Keratinocyte (primary cell): ENCODE measurements at regions not wholly inside any gene's neighbourhood (a gene's known extent, or its start where the extent isn't known, plus 50 kb on each side); places are given as distances from the start of the nearest gene placed in this dataset.

Source experiments
- DNase-seq: peaks from one replicate; pipeline ENCODE4 v3.0.0-alpha.2; 2011; ENCODE audit warnings: low read depth, missing footprints, low spot score
- FAIRE-seq: peaks from 2 replicates; lab custom pipeline; 2011; peaks lifted over from hg19 to GRCh38; lab: Jason Lieb, UNC
- H2AFZ ChIP-seq: 2 replicates; pipeline ENCODE4 v1.6.0; 2012; ENCODE audit warnings: low read length, control low read depth, inconsistent platforms; ENCODE audit not compliant: control insufficient read depth
- H3K27ac ChIP-seq: 2 replicates; pipeline ENCODE4 v1.5.1; 2011; ENCODE audit warnings: low read length; ENCODE audit not compliant: control insufficient read depth, insufficient read depth
- H3K27me3 ChIP-seq: 3 replicates; pipeline ENCODE4 v1.6.0; 2011; ENCODE audit warnings: low read length; ENCODE audit not compliant: control insufficient read depth, insufficient read depth; ENCODE audit errors: extremely low read depth
- H3K36me3 ChIP-seq, 2 experiments: 2 replicates in 1 of 2; 3 replicates in 1 of 2; pipeline ENCODE4 v1.5.1; 2011; ENCODE audit warnings: low read length in 2 of 2, mild to moderate bottlenecking in 1 of 2; ENCODE audit not compliant: control insufficient read depth in 2 of 2, insufficient read depth in 2 of 2; ENCODE audit errors: extremely low read depth in 1 of 2
- H3K4me1 ChIP-seq: 3 replicates; pipeline ENCODE4 v1.5.1; 2011; ENCODE audit warnings: low read length; ENCODE audit not compliant: control insufficient read depth, insufficient read depth; ENCODE audit errors: extremely low read depth
- H3K4me2 ChIP-seq: 3 replicates; pipeline ENCODE4 v1.6.0; 2011; ENCODE audit warnings: low read depth, low read length; ENCODE audit not compliant: control insufficient read depth, insufficient read depth; ENCODE audit errors: extremely low read depth
- H3K4me3 ChIP-seq, 3 experiments: fragments of 200-600 bp in 1 of 3; sonication (generic) in 1 of 3; 2 replicates in 2 of 3; 3 replicates in 1 of 3; pipeline ENCODE4 v1.5.1; 2011 to 2016; ENCODE audit warnings: low read length in 3 of 3, mild to moderate bottlenecking in 3 of 3, control low read depth in 2 of 3, inconsistent platforms in 1 of 3, low read depth in 1 of 3, mixed read lengths in 1 of 3, mixed run types in 1 of 3, moderate library complexity in 1 of 3; ENCODE audit not compliant: control insufficient read depth in 2 of 3, insufficient read depth in 2 of 3; ENCODE audit errors: extremely low read depth in 1 of 3
- H3K79me2 ChIP-seq: 2 replicates; pipeline ENCODE4 v1.6.0; 2012; ENCODE audit warnings: low read length; ENCODE audit not compliant: control insufficient read depth, insufficient read depth
- H3K9ac ChIP-seq: 3 replicates; pipeline ENCODE4 v1.6.0; 2011; ENCODE audit warnings: low read length; ENCODE audit not compliant: control insufficient read depth, insufficient read depth; ENCODE audit errors: extremely low read depth
- H3K9me1 ChIP-seq: 3 replicates; pipeline ENCODE4 v1.6.0; 2011; ENCODE audit warnings: low read length; ENCODE audit not compliant: control insufficient read depth, insufficient read depth; ENCODE audit errors: extremely low read depth
- H3K9me3 ChIP-seq: 2 replicates; pipeline ENCODE4 v1.5.1; 2012; ENCODE audit warnings: low read depth, low read length; ENCODE audit not compliant: control insufficient read depth
- H4K20me1 ChIP-seq: 3 replicates; pipeline ENCODE4 v1.6.0; 2011; ENCODE audit warnings: low read length; ENCODE audit not compliant: control insufficient read depth, insufficient read depth; ENCODE audit errors: extremely low read depth
- EZH2 ChIP-seq: IDR thresholded peaks from one replicate; pipeline ENCODE4 v1.6.1; 2012; ENCODE audit warnings: inconsistent platforms, mild to moderate bottlenecking, low read length, moderate library complexity
- dilution Hi-C: fragments of 300-500 bp; cut with MboI; formaldehyde crosslinking; loops from one replicate; pipeline ENCODE4 v1.7.0; 2020; ENCODE audit warnings: low sequenced_read_pairs; ENCODE audit not compliant: extremely low pct_ligation_motif_present
- TF ChIP-seq, protein P1 (sequence below), 3 experiments: IDR thresholded peaks in 1 of 3; conservative IDR thresholded peaks in 1 of 3; optimal IDR thresholded peaks in 1 of 3; 2 replicates in 2 of 3; 3 replicates in 1 of 3; pipeline versions ENCODE3 to v1.5.1; 2011; ENCODE audit warnings: low read length in 3 of 3, mild to moderate bottlenecking in 3 of 3, moderate library complexity in 2 of 3, control low read depth in 1 of 3, inconsistent platforms in 1 of 3; ENCODE audit not compliant: insufficient read depth in 2 of 3; ENCODE audit errors: extremely low read depth in 1 of 3

DNA sequence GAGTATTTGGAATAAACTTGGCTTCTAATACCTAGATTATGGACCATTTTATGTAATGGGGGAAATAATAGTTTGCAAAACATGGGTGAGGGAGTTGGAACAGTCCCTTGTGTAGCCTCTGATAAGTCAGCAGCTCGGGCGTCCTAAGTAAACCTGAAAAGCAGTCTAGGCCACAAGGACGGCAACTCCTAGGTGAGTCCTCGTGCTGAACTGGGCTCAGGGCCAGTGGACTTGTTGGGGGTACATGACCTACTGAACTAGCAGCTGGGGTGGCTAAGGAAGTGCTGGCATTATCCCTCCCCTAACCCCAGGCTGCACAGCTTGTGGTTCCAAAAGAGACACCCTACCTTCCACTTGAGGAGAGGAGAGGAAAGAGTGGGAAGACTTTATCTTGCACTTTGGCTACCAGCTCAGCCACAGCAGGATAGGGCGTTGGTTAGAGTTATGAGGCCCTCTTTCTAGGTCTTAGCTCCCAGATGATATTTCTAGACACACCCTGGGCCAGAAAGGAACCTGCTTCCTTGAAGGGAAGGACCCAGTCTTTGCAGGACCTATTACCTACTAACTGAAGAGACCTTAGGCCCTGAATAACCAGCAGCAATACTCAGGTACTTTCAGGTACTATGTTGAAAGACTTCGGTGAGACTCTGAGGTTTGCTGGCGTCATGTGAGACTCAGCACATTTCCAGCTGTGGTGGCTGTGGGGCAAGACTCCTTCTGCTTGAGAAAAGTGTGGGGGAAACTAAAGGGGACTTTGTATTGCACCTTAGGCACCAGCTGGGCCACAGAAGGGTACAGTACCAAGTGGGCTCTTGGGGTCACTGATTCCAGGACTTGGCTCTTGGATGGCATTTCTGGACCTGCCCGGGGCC lies 71.0 kb downstream of the AQP4 start:
- FAIRE-seq (no peak), DNase-seq (no peak)
- H3K79me2 ChIP-seq: no peaks in the 10 kb centered on the region
- dilution Hi-C loops: no loop called here
- no peaks in the 10 kb centered on the region for H3K36me3 ChIP-seq
- no peak overlapping the region for H3K4me2 ChIP-seq
- no peaks in the 10 kb centered on the region for H3K9me3 ChIP-seq
- no peak overlapping the region for H3K9ac ChIP-seq
- H3K9me1 ChIP-seq: no peaks in the 10 kb centered on the region
- no peaks in the 10 kb centered on the region for H4K20me1 ChIP-seq
- no peak overlapping the region for H3K27ac ChIP-seq
- TF ChIP-seq, protein P1, sequence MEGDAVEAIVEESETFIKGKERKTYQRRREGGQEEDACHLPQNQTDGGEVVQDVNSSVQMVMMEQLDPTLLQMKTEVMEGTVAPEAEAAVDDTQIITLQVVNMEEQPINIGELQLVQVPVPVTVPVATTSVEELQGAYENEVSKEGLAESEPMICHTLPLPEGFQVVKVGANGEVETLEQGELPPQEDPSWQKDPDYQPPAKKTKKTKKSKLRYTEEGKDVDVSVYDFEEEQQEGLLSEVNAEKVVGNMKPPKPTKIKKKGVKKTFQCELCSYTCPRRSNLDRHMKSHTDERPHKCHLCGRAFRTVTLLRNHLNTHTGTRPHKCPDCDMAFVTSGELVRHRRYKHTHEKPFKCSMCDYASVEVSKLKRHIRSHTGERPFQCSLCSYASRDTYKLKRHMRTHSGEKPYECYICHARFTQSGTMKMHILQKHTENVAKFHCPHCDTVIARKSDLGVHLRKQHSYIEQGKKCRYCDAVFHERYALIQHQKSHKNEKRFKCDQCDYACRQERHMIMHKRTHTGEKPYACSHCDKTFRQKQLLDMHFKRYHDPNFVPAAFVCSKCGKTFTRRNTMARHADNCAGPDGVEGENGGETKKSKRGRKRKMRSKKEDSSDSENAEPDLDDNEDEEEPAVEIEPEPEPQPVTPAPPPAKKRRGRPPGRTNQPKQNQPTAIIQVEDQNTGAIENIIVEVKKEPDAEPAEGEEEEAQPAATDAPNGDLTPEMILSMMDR (optimal IDR thresholded peaks at IDR 0.05 in 1 of 3, IDR thresholded peaks at IDR 0.05 in 1 of 3, conservative IDR thresholded peaks at IDR 0.05 in 1 of 3; ENCODE audit: extremely low read depth in 1 of 3, insufficient read depth in 2 of 3, low read length in 3 of 3): no peak
- TF ChIP-seq EZH2: no peak
- H2AFZ ChIP-seq: no peak overlapping the region
- no peaks in the 10 kb centered on the region for H3K4me1 ChIP-seq
- no peaks in the 10 kb centered on the region for H3K27me3 ChIP-seq
- no peak overlapping the region for H3K4me3 ChIP-seq

DNA sequence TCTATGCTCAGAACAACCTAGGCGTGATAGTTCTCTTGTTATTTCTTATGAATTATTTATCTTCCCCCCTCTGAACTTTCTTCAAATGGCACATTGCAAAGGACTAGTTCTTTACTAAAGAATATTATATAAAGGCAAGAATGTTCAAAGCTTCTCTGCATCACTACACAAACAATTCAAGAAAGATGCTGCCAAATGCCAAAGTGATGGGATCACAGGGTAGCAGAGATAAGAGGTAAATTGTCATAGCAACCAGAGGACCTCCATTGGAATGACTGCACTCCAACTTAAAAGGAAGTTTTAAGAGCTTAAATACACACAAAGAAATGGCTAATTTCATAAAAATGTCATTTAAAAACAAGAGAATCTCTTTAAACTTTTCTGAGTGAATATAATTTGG lies 72.8 kb downstream of the AQP4 start:
- no peak for TF ChIP-seq EZH2
- TF ChIP-seq, protein P1 (optimal IDR thresholded peaks at IDR 0.05 in 1 of 3, IDR thresholded peaks at IDR 0.05 in 1 of 3, conservative IDR thresholded peaks at IDR 0.05 in 1 of 3; ENCODE audit: extremely low read depth in 1 of 3, insufficient read depth in 2 of 3, low read length in 3 of 3): no peak
- H3K27me3 ChIP-seq: no peaks in the 10 kb centered on the region
- H3K79me2 ChIP-seq: no peaks in the 10 kb centered on the region
- H3K4me1 ChIP-seq: no peaks in the 10 kb centered on the region
- no peak overlapping the region for H2AFZ ChIP-seq
- DNase-seq: no peak
- H3K4me3 ChIP-seq: no peak overlapping the region
- no peak overlapping the region for H3K9ac ChIP-seq
- H3K9me3 ChIP-seq: no peaks in the 10 kb centered on the region
- no peak for FAIRE-seq
- dilution Hi-C loops: no loop called here
- no peaks in the 10 kb centered on the region for H4K20me1 ChIP-seq
- H3K27ac ChIP-seq: no peak overlapping the region
- no peak overlapping the region for H3K4me2 ChIP-seq
- no peaks in the 10 kb centered on the region for H3K9me1 ChIP-seq
- H3K36me3 ChIP-seq: no peaks in the 10 kb centered on the region
